Endothelial cell of umbilical vein (primary cell): ENCODE measurements at regions not wholly inside any gene's neighbourhood (a gene's known extent, or its start where the extent isn't known, plus 50 kb on each side); places are given as distances from the start of the nearest gene placed in this dataset.

Experiments
- BruUV-seq: library from RNA; stranded (reverse); fragments of 400-500 nt; replicated peaks from 2 replicates; lab custom pipeline; 2021; lab: Mats Ljungman, UMichigan
- CTCF ChIA-PET: fragments of 300-600, 350-600 bp; sonication (Branson Sonifier 250); formaldehyde crosslinking; loops from one replicate; lab custom pipeline; 2021; ENCODE audit warnings: antibody characterized with exemption, inconsistent platforms; lab: Charles Lee
- POLR2A ChIA-PET: fragments of 300-600, 350-600 bp; sonication (Branson Sonifier 250); formaldehyde crosslinking; loops from one replicate; lab custom pipeline; 2021; ENCODE audit warnings: antibody characterized with exemption, inconsistent platforms; lab: Charles Lee
- DNase-seq: peaks from one replicate; pipeline ENCODE4 v3.0.0-alpha.2; 2011; ENCODE audit warnings: low read depth, low spot score
- FAIRE-seq: peaks from 2 replicates; lab custom pipeline; 2011; peaks lifted over from hg19 to GRCh38; lab: Jason Lieb, UNC
- H2AFZ ChIP-seq: 2 replicates; pipeline ENCODE4 v1.6.0; 2012; ENCODE audit warnings: low read depth, low read length, control low read depth, inconsistent platforms
- H3K27ac ChIP-seq: 2 replicates; pipeline ENCODE4 v1.5.1; 2011; ENCODE audit warnings: low read depth, mild to moderate bottlenecking, control low read depth, low read length, moderate library complexity; ENCODE audit not compliant: insufficient read depth
- H3K27me3 ChIP-seq, 2 experiments: 2 replicates each; pipeline versions ENCODE4 v1.6.0 to v1.6.1; 2011; ENCODE audit warnings: low read length in 2 of 2, mixed read lengths in 1 of 2; ENCODE audit not compliant: control insufficient read depth in 2 of 2, insufficient read depth in 2 of 2
- H3K36me3 ChIP-seq, 2 experiments: 2 replicates in 1 of 2; 3 replicates in 1 of 2; pipeline ENCODE4 v1.5.1; 2011; ENCODE audit warnings: low read length in 2 of 2, mild to moderate bottlenecking in 1 of 2, moderate library complexity in 1 of 2; ENCODE audit not compliant: control insufficient read depth in 2 of 2, insufficient read depth in 2 of 2; ENCODE audit errors: extremely low read depth in 1 of 2
- H3K4me1 ChIP-seq: 3 replicates; pipeline ENCODE4 v1.5.1; 2011; ENCODE audit warnings: mild to moderate bottlenecking, low read length; ENCODE audit not compliant: control insufficient read depth, insufficient read depth; ENCODE audit errors: extremely low read depth
- H3K4me2 ChIP-seq: 2 replicates; pipeline ENCODE4 v1.6.1; 2011; ENCODE audit warnings: low read length, control low read depth, mixed read lengths; ENCODE audit not compliant: insufficient read depth
- H3K4me3 ChIP-seq, 3 experiments: fragments of 200-600 bp in 1 of 3; sonication (generic), shearing (Covaris generic) in 1 of 3; replicated peaks in 1 of 3; 2 replicates each; pipeline ENCODE4 v1.5.1; 2011 to 2016; ENCODE audit warnings: control low read depth in 3 of 3, low read length in 3 of 3, mild to moderate bottlenecking in 2 of 3, inconsistent platforms in 1 of 3, low read depth in 1 of 3, moderate library complexity in 1 of 3; ENCODE audit not compliant: insufficient read depth in 1 of 3
- H3K79me2 ChIP-seq: 2 replicates; pipeline ENCODE4 v1.6.0; 2012; ENCODE audit warnings: low read length, inconsistent platforms; ENCODE audit not compliant: control insufficient read depth, insufficient read depth
- H3K9ac ChIP-seq: replicated peaks from 2 replicates; pipeline ENCODE3; 2011; ENCODE audit warnings: low read length, control low read depth; ENCODE audit not compliant: insufficient read depth; ENCODE audit errors: extremely low read depth
- H3K9me1 ChIP-seq: replicated peaks from 3 replicates; pipeline ENCODE4 v1.6.0; 2011; ENCODE audit warnings: mild to moderate bottlenecking, low read length; ENCODE audit not compliant: control insufficient read depth, insufficient read depth; ENCODE audit errors: extremely low read depth
- H3K9me3 ChIP-seq: replicated peaks from 2 replicates; pipeline ENCODE4 v1.5.1; 2012; ENCODE audit warnings: low read length, inconsistent platforms; ENCODE audit not compliant: control insufficient read depth, insufficient read depth
- H4K20me1 ChIP-seq: replicated peaks from 2 replicates; pipeline ENCODE3; 2011; ENCODE audit warnings: mild to moderate bottlenecking, low read length; ENCODE audit not compliant: control insufficient read depth, insufficient read depth; ENCODE audit errors: extremely low read depth
- CTCF ChIP-seq, 2 donors: IDR thresholded peaks; 1 replicate in 1 of 2; 2 replicates in 1 of 2; pipeline ENCODE4 v1.5.1; 2011; ENCODE audit warnings: low read length in 2 of 2, mild to moderate bottlenecking in 2 of 2, moderate library complexity in 2 of 2, control low read depth in 1 of 2, inconsistent platforms in 1 of 2, low read depth in 1 of 2; ENCODE audit not compliant: insufficient read depth in 1 of 2; ENCODE audit errors: extremely low read depth in 1 of 2
- EZH2 ChIP-seq: IDR thresholded peaks from 2 replicates; pipeline ENCODE4 v1.6.1; 2012; ENCODE audit warnings: borderline replicate concordance, low read depth, mild to moderate bottlenecking, moderate library complexity, low read length, inconsistent platforms; ENCODE audit not compliant: severe bottlenecking
- FOS ChIP-seq: IDR thresholded peaks from 2 replicates; pipeline ENCODE4 v1.6.1; 2011; ENCODE audit warnings: mild to moderate bottlenecking, low read length, moderate library complexity, borderline replicate concordance; ENCODE audit not compliant: insufficient read depth
- GATA2 ChIP-seq: IDR thresholded peaks from 2 replicates; pipeline ENCODE4 v1.7.0; 2011; ENCODE audit warnings: low read depth, mild to moderate bottlenecking, moderate library complexity, mixed read lengths, low read length; ENCODE audit not compliant: insufficient read length, insufficient read depth
- JUN ChIP-seq: IDR thresholded peaks from 2 replicates; pipeline ENCODE4 v1.6.1; 2011; ENCODE audit warnings: borderline replicate concordance, low read depth; ENCODE audit not compliant: insufficient read length, insufficient read depth
- MAX ChIP-seq: IDR thresholded peaks from 2 replicates; pipeline ENCODE4 v1.6.1; 2011; ENCODE audit not compliant: insufficient read depth, insufficient read length
- MYC ChIP-seq: IDR thresholded peaks from one replicate; pipeline ENCODE4 v1.6.1; 2011; ENCODE audit warnings: mild to moderate bottlenecking, low read depth, low read length
- POLR2A ChIP-seq: IDR thresholded peaks from 2 replicates; pipeline ENCODE4 v1.6.1; 2012; ENCODE audit warnings: low read depth, mild to moderate bottlenecking, control low read depth, low read length
- POLR2AphosphoS5 ChIP-seq: IDR thresholded peaks from 2 replicates; pipeline ENCODE4 v1.6.1; 2012; ENCODE audit warnings: low read depth, mild to moderate bottlenecking, control low read depth, low read length, moderate library complexity; ENCODE audit not compliant: insufficient read depth
- dilution Hi-C: fragments of 300-500 bp; cut with MboI; formaldehyde crosslinking; loops from one replicate; pipeline ENCODE4 v1.15.0; 2019; ENCODE audit warnings: low sequenced_read_pairs; ENCODE audit not compliant: extremely low pct_ligation_motif_present
- intact Hi-C: fragments of 100-400 bp; cut with micrococcal nuclease; formaldehyde crosslinking; loops from one replicate; pipeline ENCODE4 v1.10.0; 2022

DNA sequence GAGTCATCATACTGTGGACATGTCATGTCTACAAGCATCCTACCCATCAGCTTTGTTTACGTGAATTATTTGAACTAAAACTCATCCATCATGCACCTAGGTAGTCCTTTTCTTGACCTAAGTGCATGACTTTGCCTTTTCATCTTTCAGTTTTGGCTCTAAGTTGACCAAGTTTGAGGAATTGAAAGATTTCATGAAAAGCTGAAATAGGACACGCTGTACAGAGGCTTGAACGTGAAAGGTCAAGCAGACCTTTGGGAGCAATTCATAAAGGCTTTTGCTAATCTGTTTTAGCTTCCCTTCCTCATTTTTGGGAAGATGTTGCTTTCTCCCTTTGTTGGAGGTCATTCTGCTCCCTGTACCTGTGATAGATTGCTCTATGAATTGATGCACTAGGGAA, 55.1 kb upstream of the MLIP start:
- peaks cover 26% of the 10 kb centered on the region for H3K4me1 ChIP-seq
- no peak overlapping the region for H3K9ac ChIP-seq
- no peaks in the 10 kb centered on the region for H3K9me3 ChIP-seq
- no peak overlapping the region for H3K4me3 ChIP-seq
- H3K9me1 ChIP-seq = no peaks in the 10 kb centered on the region
- ChIA-PET CTCF (no interaction called here), POLR2A (no interaction called here)
- H3K27ac ChIP-seq = no peak overlapping the region
- intact Hi-C loops (no loop called here), dilution Hi-C loops (no loop called here)
- FAIRE-seq (no peak), DNase-seq (no peak)
- BruUV-seq = no TSS peak
- H4K20me1 ChIP-seq = no peaks in the 10 kb centered on the region
- TF ChIP-seq MAX = no peak
- no peak for TF ChIP-seq FOS
- no peak for TF ChIP-seq EZH2
- TF ChIP-seq POLR2AphosphoS5 = no peak
- no peak for TF ChIP-seq JUN
- TF ChIP-seq GATA2 = no peak
- TF ChIP-seq CTCF (IDR thresholded peaks at IDR 0.05; ENCODE audit: extremely low read depth in 1 of 2, insufficient read depth in 1 of 2, low read depth in 1 of 2, low read length in 2 of 2) = no peak
- TF ChIP-seq POLR2A = no peak
- TF ChIP-seq MYC = no peak
- no peaks in the 10 kb centered on the region for H3K79me2 ChIP-seq
- H2AFZ ChIP-seq = no peak overlapping the region
- H3K4me2 ChIP-seq = no peak overlapping the region
- no peaks in the 10 kb centered on the region for H3K27me3 ChIP-seq
- H3K36me3 ChIP-seq = no peaks in the 10 kb centered on the region
